OCI-LY7 (cell line): ENCODE measurements at regions not wholly inside any gene's neighbourhood (a gene's known extent, or its start where the extent isn't known, plus 50 kb on each side); places are given as distances from the start of the nearest gene placed in this dataset.

Experiments
- BruUV-seq: library from RNA; stranded (reverse); fragments of 400-500 nt; replicated peaks from 2 replicates; lab custom pipeline; 2021; lab: Mats Ljungman, UMichigan
- CTCF ChIA-PET: fragments of 300-600 bp; sonication (Branson Sonifier 250); formaldehyde crosslinking; loops from one replicate; lab custom pipeline; 2022; ENCODE audit warnings: antibody characterized with exemption; ENCODE audit not compliant: unreplicated experiment; lab: Charles Lee
- POLR2A ChIA-PET: fragments of 300-600 bp; sonication (Branson Sonifier 250); formaldehyde crosslinking; loops from one replicate; lab custom pipeline; 2022; ENCODE audit warnings: antibody characterized with exemption; lab: Charles Lee
- DNase-seq: peaks from one replicate; pipeline ENCODE4 v3.0.0-alpha.2; 2015; ENCODE audit warnings: low spot score
- H2AFZ ChIP-seq: fragments of 200-600 bp; sonication (generic), shearing (Covaris generic); 2 replicates; pipeline ENCODE4 v1.6.1; 2014; ENCODE audit warnings: mild to moderate bottlenecking, antibody characterized with exemption, low read length, moderate library complexity
- H3K27ac ChIP-seq: fragments of 200-600 bp; sonication (generic); 2 replicates; pipeline ENCODE4 v1.5.1; 2014; ENCODE audit warnings: mixed run types, low read depth, mild to moderate bottlenecking, moderate library complexity, low read length, inconsistent platforms; ENCODE audit not compliant: poor library complexity, severe bottlenecking
- H3K36me3 ChIP-seq: fragments of 200-600 bp; sonication (generic); 2 replicates; pipeline ENCODE4 v1.6.1; 2014; ENCODE audit warnings: mild to moderate bottlenecking, antibody characterized with exemption, low read length, moderate library complexity, mixed read lengths; ENCODE audit not compliant: insufficient read depth
- H3K4me1 ChIP-seq: fragments of 200-600 bp; sonication (generic); 2 replicates; pipeline ENCODE4 v1.5.1; 2014; ENCODE audit warnings: mild to moderate bottlenecking, low read length; ENCODE audit not compliant: insufficient read depth, poor library complexity, severe bottlenecking
- H3K4me2 ChIP-seq: fragments of 200-600 bp; sonication (generic); 2 replicates; pipeline ENCODE4 v1.6.1; 2014; ENCODE audit warnings: mild to moderate bottlenecking, low read length
- H3K4me3 ChIP-seq: fragments of 200-600 bp; sonication (generic); 2 replicates; pipeline ENCODE4 v1.5.1; 2014; ENCODE audit warnings: mild to moderate bottlenecking, low read depth, low read length; ENCODE audit not compliant: poor library complexity, severe bottlenecking
- H3K79me2 ChIP-seq: fragments of 200-600 bp; sonication (generic); 2 replicates; pipeline ENCODE4 v1.6.1; 2016; ENCODE audit warnings: low read depth, mild to moderate bottlenecking, low read length, moderate library complexity, mixed read lengths; ENCODE audit not compliant: insufficient read depth
- H3K9me2 ChIP-seq: fragments of 200-600 bp; sonication (generic); 2 replicates; pipeline ENCODE4 v1.6.1; 2016; ENCODE audit warnings: mild to moderate bottlenecking, low read length, mixed read lengths; ENCODE audit not compliant: insufficient read depth
- H3K9me3 ChIP-seq: fragments of 200-600 bp; sonication (generic); 2 replicates; pipeline ENCODE4 v1.6.1; 2014; ENCODE audit warnings: mild to moderate bottlenecking, mixed run types, low read length, mixed read lengths
- H4K20me1 ChIP-seq: fragments of 200-600 bp; sonication (generic); 2 replicates; pipeline ENCODE4 v1.6.1; 2014; ENCODE audit warnings: mild to moderate bottlenecking, antibody characterized with exemption, low read length, moderate library complexity, mixed read lengths; ENCODE audit not compliant: insufficient read depth
- EZH2phosphoT487 ChIP-seq: fragments of 200-600 bp; sonication (generic); IDR thresholded peaks from 2 replicates; pipeline ENCODE4 v1.6.1; 2018; ENCODE audit warnings: low read depth, borderline replicate concordance, mild to moderate bottlenecking, mixed run types, antibody characterized with exemption, low read length, moderate library complexity, mixed read lengths
- intact Hi-C: fragments of 100-400 bp; cut with micrococcal nuclease; formaldehyde crosslinking; loops from one replicate; pipeline ENCODE4 v1.10.0; 2022; ENCODE audit not compliant: unreplicated experiment
- TF ChIP-seq, protein P1 (sequence below): fragments of 200-600 bp; sonication (generic); conservative IDR thresholded peaks from 2 replicates; pipeline ENCODE4 v1.5.1; 2014; ENCODE audit warnings: mild to moderate bottlenecking, antibody characterized with exemption, low read length, moderate library complexity, mixed read lengths

DNA sequence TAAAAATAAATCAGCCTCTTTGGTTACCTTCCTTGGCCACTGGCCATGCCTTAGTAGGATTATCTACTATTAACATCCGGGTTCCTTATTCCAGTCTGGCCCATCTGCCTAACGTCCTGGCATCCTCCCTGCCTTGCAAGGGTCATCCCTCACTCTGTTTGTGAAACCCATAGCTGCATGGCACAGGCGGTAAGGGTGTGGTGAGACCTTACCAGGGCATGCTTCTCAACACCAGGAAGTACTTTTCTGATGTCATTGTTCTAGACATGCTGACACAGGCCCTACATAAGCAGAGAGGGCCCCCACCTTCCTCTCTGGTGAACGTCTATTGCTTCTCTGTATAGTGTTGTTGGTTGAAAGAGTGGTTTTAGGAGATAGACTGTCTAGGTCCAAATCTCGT, 296.8 kb upstream of the SPRED2 start:
- ChIA-PET CTCF (no interaction called here), POLR2A (no interaction called here)

DNA sequence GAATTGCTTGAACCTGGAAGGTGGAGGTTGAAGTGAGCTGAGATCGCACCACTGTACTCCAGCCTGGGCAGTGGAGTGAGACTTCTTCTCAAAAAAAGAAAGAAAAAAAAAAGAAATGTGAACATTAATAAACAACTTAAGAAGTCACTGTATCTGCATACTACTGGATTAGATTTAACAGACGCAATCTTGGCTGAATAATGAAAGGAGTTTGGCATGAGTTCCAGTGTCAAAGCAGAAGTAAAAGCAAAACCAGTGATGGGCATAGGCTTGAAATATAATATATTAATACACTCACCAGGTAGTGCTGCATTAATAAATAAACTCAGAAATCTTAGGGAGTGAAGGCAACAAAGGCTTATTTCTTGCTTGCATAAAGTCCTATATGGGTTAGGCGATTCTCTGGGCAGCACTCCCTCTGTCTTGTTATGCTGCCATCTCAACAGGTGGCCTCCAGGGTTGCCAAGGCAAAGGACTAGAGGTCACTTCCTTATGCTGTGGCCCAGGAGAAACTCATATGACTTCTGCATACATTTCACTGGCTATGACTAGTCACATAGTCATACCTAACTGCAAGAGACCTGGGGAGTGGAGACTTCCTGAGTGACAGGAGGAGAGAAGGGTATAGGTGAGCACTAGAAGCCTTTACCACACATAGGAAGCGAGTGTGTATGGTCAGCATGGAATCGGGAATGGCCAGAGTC, 296.2 kb upstream of the SPRED2 start:
- Histone ChIP-seq H3K4me3 (no peak overlapping the region), H3K9me3 (no peaks in the 10 kb centered on the region), H3K36me3 (no peaks in the 10 kb centered on the region), H2AFZ (no peak overlapping the region), H3K79me2 (no peaks in the 10 kb centered on the region), H3K9me2 (no peaks in the 10 kb centered on the region), H4K20me1 (no peaks in the 10 kb centered on the region), H3K4me1 (no peaks in the 10 kb centered on the region), H3K27ac (no peak overlapping the region), H3K4me2 (no peak overlapping the region)
- CTCF ChIA-PET: no interaction called here
- TF ChIP-seq EZH2phosphoT487: no peak
- intact Hi-C loops: no loop called here
- no peak for DNase-seq
- POLR2A ChIA-PET: no interaction called here
- no TSS peak for BruUV-seq

More for the DNA sequence above, 296.8 kb upstream of the SPRED2 start:
- no peak for DNase-seq
- no TSS peak for BruUV-seq
- H3K27ac ChIP-seq: no peak overlapping the region
- no peaks in the 10 kb centered on the region for H3K9me3 ChIP-seq
- H3K4me1 ChIP-seq: no peaks in the 10 kb centered on the region
- no peak for TF ChIP-seq EZH2phosphoT487
- TF ChIP-seq, protein P1, sequence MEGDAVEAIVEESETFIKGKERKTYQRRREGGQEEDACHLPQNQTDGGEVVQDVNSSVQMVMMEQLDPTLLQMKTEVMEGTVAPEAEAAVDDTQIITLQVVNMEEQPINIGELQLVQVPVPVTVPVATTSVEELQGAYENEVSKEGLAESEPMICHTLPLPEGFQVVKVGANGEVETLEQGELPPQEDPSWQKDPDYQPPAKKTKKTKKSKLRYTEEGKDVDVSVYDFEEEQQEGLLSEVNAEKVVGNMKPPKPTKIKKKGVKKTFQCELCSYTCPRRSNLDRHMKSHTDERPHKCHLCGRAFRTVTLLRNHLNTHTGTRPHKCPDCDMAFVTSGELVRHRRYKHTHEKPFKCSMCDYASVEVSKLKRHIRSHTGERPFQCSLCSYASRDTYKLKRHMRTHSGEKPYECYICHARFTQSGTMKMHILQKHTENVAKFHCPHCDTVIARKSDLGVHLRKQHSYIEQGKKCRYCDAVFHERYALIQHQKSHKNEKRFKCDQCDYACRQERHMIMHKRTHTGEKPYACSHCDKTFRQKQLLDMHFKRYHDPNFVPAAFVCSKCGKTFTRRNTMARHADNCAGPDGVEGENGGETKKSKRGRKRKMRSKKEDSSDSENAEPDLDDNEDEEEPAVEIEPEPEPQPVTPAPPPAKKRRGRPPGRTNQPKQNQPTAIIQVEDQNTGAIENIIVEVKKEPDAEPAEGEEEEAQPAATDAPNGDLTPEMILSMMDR: no peak
- no peaks in the 10 kb centered on the region for H3K79me2 ChIP-seq
- H3K36me3 ChIP-seq: no peaks in the 10 kb centered on the region
- intact Hi-C loops: no loop called here
- H3K4me2 ChIP-seq: no peak overlapping the region
- H3K9me2 ChIP-seq: no peaks in the 10 kb centered on the region
- no peak overlapping the region for H3K4me3 ChIP-seq
- no peaks in the 10 kb centered on the region for H4K20me1 ChIP-seq
- no peak overlapping the region for H2AFZ ChIP-seq

DNA sequence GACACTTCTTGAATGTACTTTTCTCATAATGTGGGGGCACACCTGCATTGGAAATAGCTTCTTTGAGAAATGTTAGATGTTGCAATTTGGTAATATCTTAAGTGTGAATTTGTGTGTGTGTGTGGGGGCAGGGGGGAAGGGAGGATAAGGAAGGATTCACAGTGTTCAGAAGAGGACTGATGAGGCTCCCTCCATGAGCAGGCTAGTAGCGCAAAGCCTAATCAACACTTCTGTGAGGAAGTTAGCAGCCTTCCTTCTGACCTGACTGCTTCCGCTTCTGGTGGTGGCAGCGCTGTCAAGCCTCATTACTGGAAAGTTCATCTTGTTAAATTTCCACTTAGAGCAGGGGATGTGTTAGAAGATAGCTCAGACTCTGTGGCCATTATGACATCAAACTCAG, 295.4 kb upstream of the SPRED2 start:
- Histone ChIP-seq H3K36me3 (no peaks in the 10 kb centered on the region), H3K9me3 (no peaks in the 10 kb centered on the region), H3K79me2 (no peaks in the 10 kb centered on the region), H3K4me3 (no peak overlapping the region), H4K20me1 (no peaks in the 10 kb centered on the region), H3K4me1 (no peaks in the 10 kb centered on the region), H3K9me2 (no peaks in the 10 kb centered on the region), H3K4me2 (no peak overlapping the region), H3K27ac (no peak overlapping the region), H2AFZ (no peak overlapping the region)
- ChIA-PET CTCF (no interaction called here), POLR2A (no interaction called here)
- intact Hi-C loops: no loop called here
- BruUV-seq: no TSS peak
- TF ChIP-seq EZH2phosphoT487: no peak
- TF ChIP-seq, protein P1: no peak
- DNase-seq: no peak
